ENCODE measurements at regions not wholly inside any gene's neighbourhood (a gene's known extent, or its start where the extent isn't known, plus 50 kb on each side); places are given as distances from the start of the nearest gene placed in this dataset.
"Not testable (repeated sequence)": the region's sequence is repeated elsewhere in the genome, so short reads cannot be mapped to it uniquely, and the experiment has no call there.

GRCh38 chr2:36163520-36164254 is 191.9 kb upstream of the CRIM1 start:
- DNase-seq (ENCODE audit: low read depth), result no peak

GRCh38 chr2:36157093-36157492 is 198.5 kb upstream of the CRIM1 start:
- not testable (repeated sequence) for DNase-seq (ENCODE audit: low read depth)

DNA sequence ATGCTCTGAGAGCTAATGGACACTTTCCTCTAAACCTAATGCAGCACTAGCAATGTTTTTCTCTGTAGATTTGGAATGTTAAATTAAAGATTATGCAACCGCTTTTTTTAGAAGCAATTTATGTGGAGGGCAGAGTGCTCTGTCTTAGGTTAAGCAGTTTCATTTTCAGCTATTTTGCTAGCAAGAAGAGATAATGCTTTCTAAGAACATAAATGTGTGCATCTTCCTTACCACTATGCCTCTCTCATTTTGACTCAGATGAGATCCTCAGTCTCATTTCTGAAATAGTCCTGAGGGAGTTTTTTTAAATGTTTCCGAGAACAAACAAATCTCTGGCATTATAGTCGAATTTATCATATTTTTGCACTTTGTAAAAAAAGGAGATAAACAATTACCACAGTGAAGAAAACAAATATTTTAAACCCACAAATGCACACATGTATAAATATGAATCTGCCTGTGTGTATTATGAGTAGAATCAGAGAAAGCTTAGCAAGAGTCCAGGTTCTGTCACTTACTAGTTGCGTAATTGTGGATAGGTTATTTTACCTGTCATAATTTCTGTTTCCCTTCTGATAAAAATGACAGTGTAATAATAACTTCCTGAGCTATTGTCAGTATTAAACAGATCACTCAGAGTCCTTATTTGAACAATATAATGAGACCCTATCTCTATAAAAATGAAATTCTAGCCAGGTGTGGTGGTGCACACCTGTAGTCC is 207.7 kb upstream of the CRIM1 start:
- DNase-seq (ENCODE audit: low read depth), result no peak

DNA sequence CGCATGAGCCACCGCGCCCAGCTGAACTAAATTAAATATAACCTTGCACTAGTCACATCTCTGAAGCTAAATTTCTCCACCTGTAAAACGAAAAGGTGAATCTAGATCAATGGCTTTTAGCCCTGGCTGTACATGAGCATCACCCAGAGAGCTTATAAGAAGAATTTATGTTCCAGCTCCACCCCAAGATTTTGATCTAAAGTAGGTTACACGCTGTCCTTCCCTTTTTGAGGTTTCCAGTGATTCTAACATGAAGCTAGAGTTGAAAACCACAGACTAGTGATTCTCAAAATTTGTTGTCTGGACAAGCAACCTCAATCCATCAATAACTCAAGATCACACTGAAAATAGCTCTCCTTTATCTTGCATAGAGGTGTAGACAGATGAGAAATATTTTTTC is 208.8 kb upstream of the CRIM1 start:
- no peak for DNase-seq (ENCODE audit: low read depth)

- no peak for DNase-seq (ENCODE audit: low read depth)
Observed at GRCh38 chr2:36140391-36140790, 215.2 kb upstream of the CRIM1 start.

DNA sequence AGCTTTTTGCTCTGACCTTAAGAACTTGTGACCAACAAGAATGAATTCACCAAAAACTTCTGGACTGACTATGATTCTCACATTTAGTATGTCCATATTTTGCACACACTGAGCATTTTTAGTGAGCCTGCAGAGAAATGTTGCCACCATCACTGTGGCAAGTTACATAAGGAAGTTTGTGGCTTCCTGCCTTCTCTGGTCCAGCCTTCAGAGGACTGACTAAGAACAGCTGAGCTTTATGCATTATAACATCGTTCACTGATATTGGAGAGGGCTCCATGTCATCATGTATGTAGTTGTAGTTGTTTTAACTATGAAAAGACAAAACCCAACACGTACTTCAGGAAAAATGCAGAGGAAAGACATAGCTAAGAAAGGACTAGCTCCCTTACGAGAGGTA is 218.0 kb upstream of the CRIM1 start:
- no peak for DNase-seq (ENCODE audit: low read depth)

DNA sequence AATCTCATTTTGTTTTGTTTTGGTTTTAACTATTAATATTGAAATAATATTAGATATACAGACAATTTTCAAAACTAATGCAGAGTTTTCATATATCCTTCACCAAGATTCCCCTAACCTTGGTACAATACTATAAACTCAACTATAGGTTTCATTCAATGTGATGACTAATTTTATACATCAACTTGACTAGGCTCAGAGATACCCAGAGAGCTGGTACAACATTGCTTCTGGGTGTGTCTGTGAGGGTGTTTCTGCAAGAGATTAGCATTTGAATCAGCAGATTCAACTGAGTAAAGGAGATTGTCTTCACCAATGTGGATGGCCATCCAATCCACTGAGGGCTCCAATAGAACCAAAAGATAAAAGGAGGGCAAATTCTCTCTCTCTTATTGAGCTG is 221.3 kb upstream of the CRIM1 start:
- no peak for DNase-seq (ENCODE audit: low read depth)

GRCh38 chr2:36128359-36128758 is 227.2 kb upstream of the CRIM1 start:
- no peak for DNase-seq (ENCODE audit: low read depth)

- no peak for DNase-seq (ENCODE audit: low read depth)
Observed at GRCh38 chr2:36125702-36126101, 229.9 kb upstream of the CRIM1 start.

- no peak for DNase-seq (ENCODE audit: low read depth)
Observed at GRCh38 chr2:36123995-36124394, 231.6 kb upstream of the CRIM1 start.

GRCh38 chr2:36097022-36097421 is 258.6 kb upstream of the CRIM1 start:
- DNase-seq (ENCODE audit: low read depth), result no peak

DNA sequence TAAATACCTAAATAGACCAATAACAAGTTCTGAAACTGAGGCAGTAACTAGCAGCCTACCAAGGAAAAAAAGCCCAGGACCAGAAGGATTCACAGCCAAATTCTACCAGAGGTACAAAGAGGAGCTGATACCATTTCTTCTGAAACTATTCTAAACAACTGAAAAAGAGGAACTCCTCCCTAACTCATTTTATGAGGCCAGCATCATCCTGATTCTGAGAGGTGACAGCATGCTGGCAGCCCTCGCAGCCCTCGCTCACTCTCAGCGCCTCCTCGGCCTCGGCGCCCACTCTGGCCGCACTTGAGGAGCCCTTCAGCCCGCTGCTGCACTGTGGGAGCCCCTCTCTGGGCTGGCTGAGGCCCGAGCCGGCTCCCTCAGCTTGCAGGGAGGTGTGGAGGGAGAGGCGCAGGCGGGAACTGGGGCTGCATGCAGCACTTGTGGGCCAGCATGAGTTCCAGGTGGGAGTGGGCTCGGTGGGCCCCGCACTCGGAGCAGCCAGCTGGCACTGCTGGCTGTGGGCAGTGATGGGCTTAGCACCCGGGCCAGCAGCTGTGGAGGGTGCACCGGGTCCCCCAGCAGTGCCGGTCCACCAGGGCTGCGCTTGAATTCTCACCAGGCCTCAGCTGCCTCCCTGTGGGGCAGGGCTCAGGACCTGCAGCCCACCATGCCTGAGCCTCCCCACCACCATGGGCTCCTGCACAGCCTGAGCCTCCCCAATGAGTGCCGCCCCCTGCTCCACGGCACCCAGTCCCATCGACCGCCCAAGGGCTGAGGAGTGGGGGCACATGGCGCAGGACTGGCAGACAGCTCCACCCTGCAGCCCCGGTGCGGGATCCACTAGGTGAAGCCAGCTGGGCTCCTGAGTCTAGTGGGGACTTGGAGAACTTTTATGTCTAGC is 263.5 kb upstream of the CRIM1 start:
- not testable (repeated sequence) for DNase-seq (ENCODE audit: low read depth)

- DNase-seq (ENCODE audit: low read depth), result no peak
Observed at GRCh38 chr2:36088716-36089328, 266.8 kb upstream of the CRIM1 start.

GRCh38 chr2:36087344-36087743 is 268.2 kb upstream of the CRIM1 start:
- no peak for DNase-seq (ENCODE audit: low read depth)

DNA sequence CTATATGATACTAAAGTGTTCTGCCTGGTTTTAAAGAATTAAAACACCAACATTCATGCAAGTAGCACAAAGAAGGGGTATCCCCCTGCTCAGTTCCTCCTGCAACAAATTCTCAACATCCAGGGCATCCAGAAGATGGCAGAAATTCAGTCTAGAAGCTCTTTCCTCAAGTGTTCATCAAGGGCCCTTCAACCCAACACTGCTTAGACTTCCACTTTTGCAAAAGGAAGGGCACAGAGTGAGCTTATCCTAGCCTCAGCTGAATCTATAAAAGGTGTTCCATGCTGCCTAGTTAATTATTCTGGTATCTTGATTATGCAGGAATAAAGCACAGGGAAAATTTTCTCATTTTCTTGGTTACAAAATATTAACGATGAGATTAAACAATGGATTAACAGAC is 275.8 kb upstream of the CRIM1 start:
- no peak for DNase-seq (ENCODE audit: low read depth)

DNA sequence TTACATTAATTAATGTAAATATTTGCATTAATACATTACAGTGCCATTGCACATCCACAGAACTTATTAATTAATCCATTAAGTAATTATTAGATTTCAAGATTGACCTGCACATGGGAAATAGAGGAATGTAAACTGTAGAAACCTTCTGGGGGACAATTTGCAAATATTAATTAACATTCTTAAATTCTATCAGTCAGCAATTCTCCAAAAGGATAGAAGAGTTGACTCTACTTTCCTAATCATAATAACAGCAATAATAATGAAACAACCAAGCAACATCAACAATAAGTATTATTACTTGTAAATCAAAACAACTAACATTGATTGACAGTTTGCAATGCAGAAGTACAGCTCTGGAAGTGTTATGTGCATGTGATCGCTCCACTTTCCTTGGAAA is 281.6 kb upstream of the CRIM1 start:
- DNase-seq (ENCODE audit: low read depth), result no peak

DNA sequence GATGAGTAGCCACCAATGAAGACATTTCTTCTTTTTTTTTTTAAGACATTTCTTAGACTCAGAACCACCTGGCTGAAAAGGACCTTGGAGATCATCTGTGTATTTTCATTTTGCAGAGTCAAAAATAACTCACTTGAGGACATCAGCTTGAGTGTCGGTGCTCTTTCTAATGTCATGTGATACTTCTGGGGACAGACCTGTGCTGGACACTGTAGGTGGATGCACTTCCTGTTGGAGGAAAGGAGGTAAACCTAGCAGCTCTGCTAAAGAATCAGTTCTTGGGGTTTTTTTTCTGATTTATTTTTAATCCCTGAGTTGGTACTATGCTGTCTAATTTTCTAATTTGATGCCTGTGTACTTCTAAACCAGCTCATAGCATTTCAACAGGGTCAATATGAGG is 283.9 kb upstream of the CRIM1 start:
- DNase-seq (ENCODE audit: low read depth), result no peak

DNA sequence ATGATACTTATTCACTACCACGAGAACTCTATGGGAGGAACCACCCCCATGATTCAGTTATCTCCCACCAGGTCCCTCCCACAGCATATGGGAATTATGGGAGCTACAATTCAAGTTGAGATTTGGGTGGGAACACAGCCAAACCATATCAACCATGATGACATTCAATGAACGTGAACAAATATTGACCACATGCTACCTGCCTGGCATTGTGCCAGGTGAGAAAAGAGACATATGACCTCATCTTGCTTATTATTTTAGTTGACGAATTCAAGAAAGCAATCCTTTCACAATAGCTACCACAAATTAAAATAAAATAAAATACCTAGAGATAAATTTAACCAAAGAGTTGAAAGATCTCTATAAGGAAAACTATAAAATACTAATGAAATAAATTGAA is 286.5 kb upstream of the CRIM1 start:
- DNase-seq (ENCODE audit: low read depth), result no peak

DNA sequence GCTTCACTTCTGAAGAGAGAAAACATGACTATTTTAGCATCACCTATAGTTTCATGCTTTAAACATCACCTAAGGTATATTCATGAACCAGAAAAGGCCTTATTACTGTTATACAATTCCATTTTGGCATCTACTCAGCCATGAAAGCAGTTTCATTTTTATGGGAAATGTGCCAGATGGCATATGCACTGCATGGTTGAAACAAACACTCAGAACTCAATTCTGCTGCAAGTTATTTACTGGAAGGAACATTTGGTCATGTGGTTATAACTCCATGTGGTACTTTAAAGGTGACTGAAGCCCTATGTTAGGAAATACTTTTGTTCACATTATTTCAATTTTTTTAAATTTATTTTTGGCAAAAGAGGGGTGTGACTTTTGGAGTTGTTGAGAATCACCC is 287.5 kb upstream of the CRIM1 start:
- no peak for DNase-seq (ENCODE audit: low read depth)

- no peak for DNase-seq (ENCODE audit: low read depth)
Observed at GRCh38 chr2:36060133-36060532, 295.4 kb upstream of the CRIM1 start.

GRCh38 chr2:36059691-36060090 is 295.9 kb upstream of the CRIM1 start:
- DNase-seq (ENCODE audit: low read depth), result no peak

DNA sequence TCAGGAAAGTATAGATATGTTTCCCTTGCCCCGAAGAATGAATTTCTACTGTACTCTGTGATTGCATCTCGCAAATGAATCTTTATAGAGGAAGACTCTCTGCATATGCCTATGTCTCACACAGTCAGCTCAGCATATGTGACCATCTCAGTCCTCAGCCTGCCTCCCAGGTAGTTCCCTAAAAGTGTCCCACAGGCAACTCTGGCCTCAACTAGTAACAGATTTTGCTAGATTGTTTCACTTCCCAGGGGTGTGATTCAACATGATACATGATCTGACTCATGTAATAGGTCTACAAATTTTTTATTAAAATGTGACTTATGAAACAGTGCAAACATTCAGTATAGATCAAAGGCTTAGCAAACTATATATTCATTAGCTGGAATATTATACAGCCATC is 296.6 kb upstream of the CRIM1 start:
- DNase-seq (ENCODE audit: low read depth), result no peak

Data from stimulated activated CD8-positive, alpha-beta memory T cell treated with anti-CD3 and anti-CD28 coated beads, Interleukin-4, amount 100 ng/mL, for 24 hours (primary cell).